H1 (cell line): ENCODE measurements at regions not wholly inside any gene's neighbourhood (a gene's known extent, or its start where the extent isn't known, plus 50 kb on each side); places are given as distances from the start of the nearest gene placed in this dataset.

Experiments used
- CTCF ChIA-PET: fragments of 300-600 bp; sonication (Branson Sonifier 250); formaldehyde crosslinking; loops from one replicate; lab custom pipeline; 2021; ENCODE audit not compliant: partially characterized antibody; lab: Charles Lee
- POLR2A ChIA-PET: fragments of 300-600 bp; sonication (Branson Sonifier 250); formaldehyde crosslinking; loops from one replicate; lab custom pipeline; 2021; ENCODE audit warnings: inconsistent platforms; ENCODE audit not compliant: partially characterized antibody; lab: Charles Lee
- DNase-seq, 2 experiments: peaks; one replicate each; pipeline versions ENCODE4 v3.0.0 to v3.0.0-alpha.2; 2010 to 2022; ENCODE audit warnings: low spot score in 2 of 2, low read depth in 1 of 2, mixed read lengths in 1 of 2
- FAIRE-seq: peaks from 2 replicates; lab custom pipeline; 2011; peaks lifted over from hg19 to GRCh38; lab: Jason Lieb, UNC
- H2AFZ ChIP-seq: 2 replicates; pipeline ENCODE4 v1.8.1; 2012; ENCODE audit warnings: low read length, inconsistent platforms
- H2AK5ac ChIP-seq: 2 replicates; pipeline ENCODE4 v1.6.1; 2013; ENCODE audit warnings: low read depth, low read length
- H2BK120ac ChIP-seq: replicated peaks from 2 replicates; pipeline ENCODE3; 2013; ENCODE audit warnings: low read depth, low read length, inconsistent platforms
- H2BK12ac ChIP-seq: 2 replicates; pipeline ENCODE4 v1.6.1; 2013; ENCODE audit warnings: low read depth, low read length
- H2BK15ac ChIP-seq: 2 replicates; pipeline ENCODE4 v1.6.1; 2013; ENCODE audit warnings: low read length
- H2BK20ac ChIP-seq: 2 replicates; pipeline ENCODE4 v1.6.1; 2013; ENCODE audit warnings: low read length
- H2BK5ac ChIP-seq: 2 replicates; pipeline ENCODE4 v1.6.1; 2013; ENCODE audit warnings: low read depth, low read length
- H3K14ac ChIP-seq: 2 replicates; pipeline ENCODE4 v1.6.1; 2013; ENCODE audit warnings: inconsistent platforms; ENCODE audit not compliant: insufficient read length
- H3K18ac ChIP-seq: 2 replicates; pipeline ENCODE4 v1.6.1; 2013; ENCODE audit warnings: low read length; ENCODE audit errors: extremely low read depth
- H3K23ac ChIP-seq: 2 replicates; pipeline ENCODE4 v1.6.1; 2013; ENCODE audit warnings: inconsistent platforms; ENCODE audit not compliant: insufficient read length
- H3K23me2 ChIP-seq: 2 replicates; pipeline ENCODE4 v1.6.1; 2013; ENCODE audit warnings: low read depth, low read length
- H3K27ac ChIP-seq: 2 replicates; pipeline ENCODE4 v1.6.1; 2011; ENCODE audit warnings: low read depth, low read length, inconsistent platforms
- H3K27me3 ChIP-seq, 4 experiments: replicated peaks in 1 of 4; 1 replicate in 1 of 4; 2 replicates in 3 of 4; pipeline versions ENCODE4 v1.6.1 to v1.8.1; 2011 to 2013; ENCODE audit warnings: low read length in 3 of 4, mild to moderate bottlenecking in 3 of 4, inconsistent platforms in 2 of 4, mixed read lengths in 2 of 4, moderate library complexity in 1 of 4; ENCODE audit not compliant: control insufficient read depth in 3 of 4, insufficient read depth in 3 of 4; ENCODE audit errors: extremely low read depth in 1 of 4
- H3K36me3 ChIP-seq, 4 experiments: 2 replicates each; pipeline versions ENCODE4 v1.6.1 to v1.8.1; 2011 to 2013; ENCODE audit warnings: mild to moderate bottlenecking in 4 of 4, low read length in 3 of 4, moderate library complexity in 2 of 4, control low read depth in 1 of 4, inconsistent platforms in 1 of 4; ENCODE audit not compliant: insufficient read depth in 4 of 4, control insufficient read depth in 2 of 4
- H3K4ac ChIP-seq: replicated peaks from 2 replicates; pipeline ENCODE3; 2013; ENCODE audit warnings: low read length, low read depth, mixed read lengths, inconsistent platforms; ENCODE audit not compliant: insufficient read length
- H3K4me1 ChIP-seq, 4 experiments: replicated peaks in 1 of 4; 1 replicate in 1 of 4; 2 replicates in 3 of 4; pipeline versions ENCODE4 v1.6.1 to v1.8.1; 2011 to 2013; ENCODE audit warnings: low read length in 3 of 4, inconsistent platforms in 2 of 4, mixed read lengths in 1 of 4; ENCODE audit not compliant: insufficient read depth in 4 of 4, control insufficient read depth in 3 of 4
- H3K4me2 ChIP-seq, 2 experiments: 2 replicates each; pipeline versions ENCODE4 v1.6.1 to v1.8.1; 2011 to 2013; ENCODE audit warnings: low read depth in 2 of 2, low read length in 2 of 2, control low read depth in 1 of 2, inconsistent platforms in 1 of 2, mild to moderate bottlenecking in 1 of 2; ENCODE audit not compliant: insufficient read depth in 1 of 2
- H3K4me3 ChIP-seq, 4 experiments: fragments of 200-600, 300-600 bp in 1 of 4; sonication (generic), shearing (Covaris generic), sonication (Bioruptor Twin) in 1 of 4; 2 replicates each; pipeline versions ENCODE4 v1.5.1 to v1.8.1; 2011 to 2016; ENCODE audit warnings: low read length in 4 of 4, low read depth in 3 of 4, control low read depth in 2 of 4, inconsistent platforms in 2 of 4, mild to moderate bottlenecking in 2 of 4, mixed read lengths in 1 of 4, moderate library complexity in 1 of 4; ENCODE audit not compliant: insufficient read depth in 2 of 4; ENCODE audit errors: extremely low read depth in 1 of 4
- H3K56ac ChIP-seq: replicated peaks from 2 replicates; pipeline ENCODE3; 2013; ENCODE audit warnings: low read depth, mild to moderate bottlenecking, mixed read lengths, low read length, inconsistent platforms; ENCODE audit not compliant: insufficient read length
- H3K79me1 ChIP-seq: 2 replicates; pipeline ENCODE4 v1.6.1; 2013; ENCODE audit warnings: low read depth, low read length, control low read depth
- H3K79me2 ChIP-seq, 2 experiments: 2 replicates each; pipeline versions ENCODE4 v1.6.1 to v1.8.1; 2012 to 2013; ENCODE audit warnings: low read length in 2 of 2, mild to moderate bottlenecking in 2 of 2, inconsistent platforms in 1 of 2; ENCODE audit not compliant: insufficient read depth in 2 of 2, control insufficient read depth in 1 of 2
- H3K9ac ChIP-seq, 4 experiments: replicated peaks in 1 of 4; 1 replicate in 1 of 4; 2 replicates in 3 of 4; pipeline versions ENCODE4 v1.6.1 to v1.8.1; 2011 to 2013; ENCODE audit warnings: low read depth in 3 of 4, low read length in 3 of 4, control low read depth in 2 of 4, mild to moderate bottlenecking in 2 of 4, moderate library complexity in 2 of 4, inconsistent platforms in 1 of 4; ENCODE audit errors: extremely low read depth in 1 of 4
- H3K9me3 ChIP-seq, 2 experiments: 2 replicates each; pipeline versions ENCODE4 v1.6.1 to v1.8.1; 2012 to 2013; ENCODE audit warnings: mild to moderate bottlenecking in 2 of 2, moderate library complexity in 2 of 2, control low read depth in 1 of 2, inconsistent platforms in 1 of 2, low read depth in 1 of 2, low read length in 1 of 2, mixed read lengths in 1 of 2; ENCODE audit not compliant: insufficient read depth in 2 of 2
- H4K20me1 ChIP-seq, 2 experiments: replicated peaks in 1 of 2; 2 replicates each; pipeline versions ENCODE3 to v1.8.1; 2011 to 2013; ENCODE audit warnings: inconsistent platforms in 2 of 2, low read length in 2 of 2, mild to moderate bottlenecking in 1 of 2; ENCODE audit not compliant: insufficient read depth in 2 of 2, control insufficient read depth in 1 of 2
- H4K5ac ChIP-seq: 2 replicates; pipeline ENCODE4 v1.6.1; 2013; ENCODE audit warnings: low read length, low read depth, mixed read lengths, inconsistent platforms; ENCODE audit not compliant: insufficient read length
- H4K8ac ChIP-seq: 2 replicates; pipeline ENCODE4 v1.8.0; 2013; ENCODE audit warnings: mild to moderate bottlenecking, moderate library complexity, low read length, inconsistent platforms; ENCODE audit not compliant: insufficient read depth; ENCODE audit errors: extremely low read depth
- H4K91ac ChIP-seq: replicated peaks from 2 replicates; pipeline ENCODE3; 2013; ENCODE audit warnings: low read length, mixed read lengths, inconsistent platforms; ENCODE audit not compliant: insufficient read length
- CREB1 ChIP-seq: IDR thresholded peaks from 2 replicates; pipeline ENCODE4 v1.6.1; 2012; ENCODE audit warnings: inconsistent platforms
- CTBP2 ChIP-seq: IDR thresholded peaks from 2 replicates; pipeline ENCODE4 v1.7.0; 2011; ENCODE audit warnings: borderline replicate concordance, mild to moderate bottlenecking, moderate library complexity, mixed read lengths, low read length; ENCODE audit not compliant: insufficient read depth, insufficient read length
- GABPA ChIP-seq: IDR thresholded peaks from 2 replicates; pipeline ENCODE4 v1.6.1; 2011; ENCODE audit warnings: mild to moderate bottlenecking, low read length, moderate library complexity, borderline replicate concordance; ENCODE audit not compliant: insufficient read depth
- GTF2F1 ChIP-seq: IDR thresholded peaks from 2 replicates; pipeline ENCODE4 v1.6.1; 2012; ENCODE audit warnings: low read depth, low read length, improper control_type of control experiment, borderline replicate concordance
- KDM4A ChIP-seq: IDR thresholded peaks from one replicate; pipeline ENCODE4 v1.7.1; 2012; ENCODE audit warnings: low read depth, mild to moderate bottlenecking, moderate library complexity, low read length, inconsistent platforms; ENCODE audit not compliant: severe bottlenecking
- KDM5A ChIP-seq: fragments of 200-600 bp; IDR thresholded peaks from 2 replicates; pipeline ENCODE4 v1.7.1; 2012; ENCODE audit warnings: mild to moderate bottlenecking, low read length, inconsistent platforms, mixed read lengths
- POLR2A ChIP-seq, 2 experiments: IDR thresholded peaks; 1 replicate in 1 of 2; 2 replicates in 1 of 2; pipeline ENCODE4 v1.6.1; 2011; ENCODE audit warnings: low read depth in 2 of 2, low read length in 2 of 2, mild to moderate bottlenecking in 2 of 2; ENCODE audit errors: control extremely low read depth in 1 of 2
- POU5F1 ChIP-seq: IDR thresholded peaks from 2 replicates; pipeline ENCODE4 v1.6.1; 2011; ENCODE audit warnings: low read depth, mild to moderate bottlenecking, low read length, moderate library complexity
- SAP30 ChIP-seq: fragments of 300-600 bp; sonication (generic); IDR thresholded peaks from 2 replicates; pipeline ENCODE4 v1.7.1; 2012; ENCODE audit warnings: low read length, moderate library complexity, mild to moderate bottlenecking, inconsistent platforms; ENCODE audit not compliant: insufficient read depth, insufficient replicate concordance
- SIX5 ChIP-seq: IDR thresholded peaks from 2 replicates; pipeline ENCODE4 v1.6.1; 2011; ENCODE audit warnings: mild to moderate bottlenecking, low read depth, low read length
- TAF1 ChIP-seq: IDR thresholded peaks from 2 replicates; pipeline ENCODE4 v1.6.1; 2011; ENCODE audit warnings: mild to moderate bottlenecking, low read depth, low read length
- ZNF274 ChIP-seq: IDR thresholded peaks from 2 replicates; pipeline ENCODE4 v1.7.0; 2012; ENCODE audit warnings: low read length, borderline replicate concordance; ENCODE audit errors: extremely low read depth

DNA sequence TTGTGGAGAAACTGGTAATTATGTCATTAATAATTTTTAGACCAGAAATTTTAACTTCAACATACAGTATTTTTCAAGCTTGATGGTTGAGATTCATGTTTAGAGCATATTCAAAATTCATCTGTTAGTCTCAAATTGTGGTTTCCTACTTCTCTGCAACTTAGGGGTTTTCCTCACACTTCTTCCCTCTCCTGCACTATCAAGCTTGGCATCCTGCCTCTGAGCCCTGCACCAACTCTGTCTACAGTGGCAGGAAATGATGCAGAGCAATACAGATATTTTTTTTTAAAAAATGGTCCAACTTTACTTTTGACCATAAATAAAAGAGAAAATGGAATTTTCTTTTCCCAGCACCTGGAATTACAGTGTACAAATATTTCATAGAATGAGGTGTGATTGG lies 247.3 kb downstream of the NUP35 start:
- Histone ChIP-seq H2BK15ac (no peak overlapping the region), H3K36me3 (no peaks in the 10 kb centered on the region), H3K14ac (no peak overlapping the region), H3K27me3 (no peaks in the 10 kb centered on the region), H4K91ac (no peak overlapping the region), H2BK20ac (no peak overlapping the region), H3K4me1 (no peaks in the 10 kb centered on the region), H3K23me2 (no peaks in the 10 kb centered on the region), H3K27ac (no peak overlapping the region), H2BK5ac (no peak overlapping the region), H4K8ac (no peak overlapping the region), H2BK12ac (no peak overlapping the region), H3K79me1 (no peaks in the 10 kb centered on the region), H3K23ac (no peak overlapping the region), H2AFZ (no peak overlapping the region), H4K5ac (no peak overlapping the region), H4K20me1 (no peaks in the 10 kb centered on the region), H3K9ac (no peak overlapping the region), H3K18ac (no peak overlapping the region), H3K56ac (no peak overlapping the region), H2BK120ac (no peak overlapping the region), H3K4ac (no peak overlapping the region), H3K4me3 (no peak overlapping the region), H3K9me3 (no peaks in the 10 kb centered on the region), H3K4me2 (no peak overlapping the region), H3K79me2 (no peaks in the 10 kb centered on the region), H2AK5ac (no peak overlapping the region)
- TF ChIP-seq KDM5A (no peak), GTF2F1 (no peak), TAF1 (no peak), CREB1 (no peak), SIX5 (no peak), GABPA (no peak), CTBP2 (no peak), KDM4A (no peak), SAP30 (no peak), POU5F1 (no peak), ZNF274 (no peak), POLR2A (IDR thresholded peaks at IDR 0.05; ENCODE audit: control extremely low read depth in 1 of 2, low read depth in 2 of 2, low read length in 2 of 2) (no peak)
- no peak for DNase-seq
- ChIA-PET POLR2A (no interaction called here), CTCF (no interaction called here)
- FAIRE-seq, result no peak
